GM12865 (cell line): ENCODE measurements at regions not wholly inside any gene's neighbourhood (a gene's known extent, or its start where the extent isn't known, plus 50 kb on each side); places are given as distances from the start of the nearest gene placed in this dataset.

ENCODE experiments used
- DNase-seq: peaks from one replicate; pipeline ENCODE4 v3.0.0; 2010; ENCODE audit warnings: low read depth
- H3K4me3 ChIP-seq: 2 replicates; pipeline ENCODE4 v1.5.1; 2011; ENCODE audit warnings: mild to moderate bottlenecking, low read depth, low read length, control low read depth
- CTCF ChIP-seq: IDR thresholded peaks from 2 replicates; pipeline ENCODE4 v1.5.1; 2011; ENCODE audit warnings: low read length, control low read depth, low read depth, inconsistent platforms; ENCODE audit not compliant: insufficient read depth; ENCODE audit errors: missing control alignments

GRCh38 chr5:82832445-82832844, 244.7 kb downstream of the TMEM167A start:
- DNase-seq = no peak
- no peak overlapping the region for H3K4me3 ChIP-seq

GRCh38 chr5:82828211-82828610, 249.0 kb downstream of the TMEM167A start:
- no peak for TF ChIP-seq CTCF
- DNase-seq = no peak
- H3K4me3 ChIP-seq = no peak overlapping the region

More at GRCh38 chr5:82832445-82832844, 244.7 kb downstream of the TMEM167A start:
- no peak for TF ChIP-seq CTCF

DNA sequence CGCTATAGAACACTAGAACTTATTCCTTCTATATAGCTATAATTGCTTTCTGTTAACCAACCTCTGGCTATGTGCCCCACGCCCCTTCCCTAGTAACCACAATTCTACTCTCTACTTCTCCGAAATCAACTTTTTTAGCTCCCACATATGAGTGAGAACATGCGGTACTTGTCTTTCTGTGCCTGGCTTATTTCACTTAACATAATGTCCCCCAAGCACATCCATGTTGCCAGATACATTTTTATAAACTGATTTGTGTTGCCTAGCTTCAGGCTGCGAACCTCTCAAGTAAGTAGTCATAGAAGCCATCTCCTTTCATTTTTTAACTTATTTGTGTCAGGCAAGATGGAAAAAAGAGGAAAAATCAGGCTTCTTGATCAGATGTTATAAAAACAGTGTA, 249.5 kb downstream of the TMEM167A start:
- no peak for DNase-seq
- no peak for TF ChIP-seq CTCF
- H3K4me3 ChIP-seq = no peak overlapping the region

GRCh38 chr5:82822634-82822927, 254.6 kb downstream of the TMEM167A start:
- TF ChIP-seq CTCF = no peak

GRCh38 chr5:82821846-82822633, 255.2 kb downstream of the TMEM167A start:
- no peak for TF ChIP-seq CTCF
- H3K4me3 ChIP-seq = peak overlapping the region; percentile 45
- DNase-seq = no peak

More at GRCh38 chr5:82822634-82822927, 254.6 kb downstream of the TMEM167A start:
- no peak for DNase-seq
- no peak overlapping the region for H3K4me3 ChIP-seq

DNA sequence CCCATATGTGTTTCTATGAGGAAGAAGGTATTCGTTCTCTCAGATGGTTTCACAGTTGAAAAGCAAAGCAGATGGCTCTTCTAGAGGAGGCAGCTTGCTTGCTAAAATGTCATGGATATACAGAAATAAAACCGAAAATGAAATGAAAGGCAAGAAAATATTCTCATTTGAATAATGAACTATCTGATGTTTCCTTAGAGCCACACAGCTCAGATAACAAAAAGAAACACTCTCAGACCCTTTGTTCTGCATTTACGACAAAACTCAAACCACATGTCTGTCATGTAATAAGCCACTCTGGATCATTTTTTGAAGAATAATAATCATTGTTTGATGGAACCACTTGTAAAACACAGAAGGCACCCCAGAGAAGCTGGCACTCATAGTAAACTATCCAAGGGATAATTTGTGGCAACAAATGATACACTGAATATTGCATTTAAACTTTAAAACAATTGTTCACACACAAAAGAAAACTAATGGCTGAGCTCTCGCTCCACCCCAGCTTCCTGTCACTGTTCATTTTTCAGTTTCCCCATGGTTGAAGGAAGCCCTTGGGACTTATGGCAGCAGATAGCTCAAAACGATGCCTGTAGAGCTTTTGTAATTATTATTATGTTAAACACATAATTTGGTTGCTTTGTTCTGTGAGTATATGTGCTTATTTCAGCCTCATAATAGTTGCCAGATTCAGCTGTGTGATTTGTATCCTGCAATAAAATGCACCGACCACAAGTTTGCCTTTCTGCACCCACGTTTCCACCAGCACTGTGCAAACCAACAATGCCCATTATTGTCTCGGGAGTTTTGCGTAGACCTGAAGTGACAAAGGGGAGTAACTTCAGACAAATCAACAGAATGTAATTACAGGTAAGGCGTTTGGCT, 256.0 kb downstream of the TMEM167A start:
- no peak for TF ChIP-seq CTCF
- H3K4me3 ChIP-seq = peak overlapping the region; percentile 45
- DNase-seq = peak; percentile 73

GRCh38 chr5:82820188-82820587, 257.0 kb downstream of the TMEM167A start:
- DNase-seq = no peak
- H3K4me3 ChIP-seq = peak overlapping the region; percentile 45
- TF ChIP-seq CTCF = no peak
